ENCODE measurements at regions not wholly inside any gene's neighbourhood (a gene's known extent, or its start where the extent isn't known, plus 50 kb on each side); places are given as distances from the start of the nearest gene placed in this dataset.

DNA sequence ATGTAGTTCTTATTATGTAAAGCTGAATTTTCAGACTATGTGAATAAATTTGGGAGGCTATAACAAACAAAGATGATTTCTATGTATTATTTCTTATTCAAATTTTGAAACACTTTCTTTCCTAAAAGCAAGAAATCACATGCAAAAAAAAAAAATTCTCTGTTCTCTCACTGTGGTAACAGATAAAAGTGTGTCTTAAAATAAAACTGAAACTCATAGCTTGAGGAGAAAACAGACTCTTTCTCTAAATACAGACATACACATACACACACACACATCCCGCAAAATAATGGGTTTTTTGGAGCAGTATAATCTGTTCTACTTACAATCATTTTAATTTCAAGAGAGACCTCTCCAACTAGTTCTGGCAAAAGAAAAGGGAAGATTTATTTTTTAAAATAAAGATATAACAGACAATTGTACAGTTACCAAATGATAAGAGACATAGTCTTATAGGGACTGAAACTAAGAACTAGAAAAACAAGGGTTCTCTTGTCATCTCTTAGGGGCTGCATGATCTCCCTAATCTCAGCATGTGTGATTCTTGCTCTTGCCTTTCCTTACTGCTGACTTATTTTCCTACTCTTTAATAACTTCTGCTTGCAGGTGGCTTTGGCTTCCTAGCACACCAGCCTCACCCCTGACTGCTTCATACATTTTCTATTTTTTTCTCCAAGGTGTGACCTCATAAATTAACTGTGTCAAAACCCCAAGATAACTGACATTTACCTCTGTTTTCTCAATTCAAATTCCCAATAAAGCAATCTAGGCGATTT lies 483.5 kb upstream of the POT1 start:
- TF ChIP-seq, protein P1, sequence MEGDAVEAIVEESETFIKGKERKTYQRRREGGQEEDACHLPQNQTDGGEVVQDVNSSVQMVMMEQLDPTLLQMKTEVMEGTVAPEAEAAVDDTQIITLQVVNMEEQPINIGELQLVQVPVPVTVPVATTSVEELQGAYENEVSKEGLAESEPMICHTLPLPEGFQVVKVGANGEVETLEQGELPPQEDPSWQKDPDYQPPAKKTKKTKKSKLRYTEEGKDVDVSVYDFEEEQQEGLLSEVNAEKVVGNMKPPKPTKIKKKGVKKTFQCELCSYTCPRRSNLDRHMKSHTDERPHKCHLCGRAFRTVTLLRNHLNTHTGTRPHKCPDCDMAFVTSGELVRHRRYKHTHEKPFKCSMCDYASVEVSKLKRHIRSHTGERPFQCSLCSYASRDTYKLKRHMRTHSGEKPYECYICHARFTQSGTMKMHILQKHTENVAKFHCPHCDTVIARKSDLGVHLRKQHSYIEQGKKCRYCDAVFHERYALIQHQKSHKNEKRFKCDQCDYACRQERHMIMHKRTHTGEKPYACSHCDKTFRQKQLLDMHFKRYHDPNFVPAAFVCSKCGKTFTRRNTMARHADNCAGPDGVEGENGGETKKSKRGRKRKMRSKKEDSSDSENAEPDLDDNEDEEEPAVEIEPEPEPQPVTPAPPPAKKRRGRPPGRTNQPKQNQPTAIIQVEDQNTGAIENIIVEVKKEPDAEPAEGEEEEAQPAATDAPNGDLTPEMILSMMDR (IDR thresholded peaks at IDR 0.05) = no peak
- TF ChIP-seq ZFX (IDR thresholded peaks at IDR 0.05; ENCODE audit: borderline replicate concordance) = no peak
